Gastroesophageal sphincter (tissue), 4 donors: ENCODE measurements at regions not wholly inside any gene's neighbourhood (a gene's known extent, or its start where the extent isn't known, plus 50 kb on each side); places are given as distances from the start of the nearest gene placed in this dataset.

ENCODE experiments used
- ATAC-seq: fragments of 150-250 bp; one replicate; pipeline ENCODE4 v1.9.1; 2016; ENCODE audit warnings: mild to moderate bottlenecking, moderate library complexity
- H3K27ac ChIP-seq, 4 donors: fragments of 200-600 bp; sonication (generic) in 3 of 4; 1 replicate in 3 of 4; 2 replicates in 1 of 4; pipeline ENCODE4 v1.5.1; 2016 to 2019
- H3K27me3 ChIP-seq: fragments of 200-600 bp; sonication (generic); one replicate; pipeline ENCODE4 v1.5.1; 2019
- H3K36me3 ChIP-seq, 2 donors: fragments of 200-600 bp; sonication (generic); one replicate each; pipeline ENCODE4 v1.5.1; 2019; ENCODE audit warnings: control low read depth in 1 of 2
- H3K4me1 ChIP-seq, 3 donors: fragments of 200-600 bp; sonication (generic); 1 replicate in 2 of 3; 2 replicates in 1 of 3; pipeline ENCODE4 v1.5.1; 2016 to 2019; ENCODE audit warnings: control low read depth in 2 of 3
- H3K4me3 ChIP-seq, 2 donors: fragments of 200-600 bp; sonication (generic); one replicate each; pipeline ENCODE4 v1.5.1; 2019; ENCODE audit warnings: mild to moderate bottlenecking in 1 of 2, moderate library complexity in 1 of 2
- H3K9me3 ChIP-seq, 3 donors: fragments of 200-600 bp; sonication (generic); one replicate each; pipeline ENCODE4 v1.5.1; 2017 to 2019; ENCODE audit warnings: control low read depth in 2 of 3
- EP300 ChIP-seq: sonication (generic); formaldehyde crosslinking; IDR thresholded peaks from one replicate; pipeline ENCODE4 v1.6.1; 2017; ENCODE audit warnings: antibody characterized with exemption, mild to moderate bottlenecking
- POLR2A ChIP-seq, 2 donors: fragments of 450-650 bp; IDR thresholded peaks; one replicate each; pipeline ENCODE4 v1.6.1; 2017; ENCODE audit warnings: antibody characterized with exemption in 2 of 2, mild to moderate bottlenecking in 2 of 2, moderate library complexity in 1 of 2
- POLR2AphosphoS5 ChIP-seq: sonication (generic); formaldehyde crosslinking; IDR thresholded peaks from one replicate; pipeline ENCODE4 v1.6.1; 2017; ENCODE audit warnings: antibody characterized with exemption
- WGBS, 2 donors: methylation state at CpG; one replicate each; pipeline ENCODE4 v1.1.5; 2018; ENCODE audit warnings: low coverage in 1 of 2; 5-methylcytosine and 5-hydroxymethylcytosine counted together
- TF ChIP-seq, protein P1 (sequence below), 4 experiments: fragments of 200-600 bp in 2 of 4; fragments of 450-650 bp in 2 of 4; sonication (generic) in 1 of 4; IDR thresholded peaks; one replicate each; pipeline ENCODE4 v1.5.1; 2017 to 2019; ENCODE audit warnings: antibody characterized with exemption in 4 of 4, mild to moderate bottlenecking in 2 of 4, moderate library complexity in 2 of 4

DNA sequence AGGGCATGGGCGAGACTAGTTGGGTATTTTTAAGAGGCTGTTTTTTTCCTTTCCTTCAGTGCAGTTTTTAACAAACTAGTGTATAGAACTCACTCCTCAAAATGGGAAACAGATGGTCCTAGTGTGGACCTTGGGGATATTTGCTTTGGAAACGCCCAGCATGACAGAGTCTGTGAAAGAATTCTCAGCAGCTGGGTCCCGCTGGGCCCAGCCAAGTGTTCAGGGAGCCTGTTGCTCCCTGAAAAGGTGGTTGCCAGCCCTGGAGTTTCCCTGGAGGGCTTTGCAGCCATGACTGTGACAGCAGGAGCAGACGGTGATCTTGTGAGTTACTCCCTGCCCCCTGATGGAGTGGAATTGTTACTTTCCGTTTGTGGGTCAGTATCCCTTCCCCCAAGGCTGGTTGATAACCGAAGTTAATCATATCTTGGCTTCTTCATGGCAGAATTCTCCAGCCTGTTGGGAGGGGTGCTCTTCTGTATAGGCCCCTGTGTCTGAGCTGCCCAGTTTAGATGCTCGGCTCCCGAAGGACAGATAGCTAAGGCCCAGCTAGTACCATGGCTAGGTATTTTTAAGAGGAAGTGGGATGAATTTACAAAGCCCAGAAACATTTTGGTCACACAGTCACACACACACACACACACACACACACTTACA is 278.6 kb upstream of the HABP2 start:
- Histone ChIP-seq H3K9me3 (peaks cover 0 to 20% (median 0%) of the 10 kb centered on the region in 3 donors), H3K4me1 (peaks cover 0 to 18% (median 5%) of the 10 kb centered on the region in 3 donors), H3K27ac (peak overlapping the region in 3 of 4 donors; percentile 58 to 71 (median 60)), H3K4me3 (no peak overlapping the region), H3K36me3 (no peaks in the 10 kb centered on the region), H3K27me3 (no peaks in the 10 kb centered on the region)
- peak; percentile 63 for ATAC-seq
- 65 to 66% methylated on average over 5 to 6 of the region's 8 CpGs for WGBS, 2 donors
- no peak for TF ChIP-seq POLR2A (IDR thresholded peaks at IDR 0.05)
- no peak for TF ChIP-seq EP300
- no peak for TF ChIP-seq POLR2AphosphoS5
- TF ChIP-seq, protein P1, sequence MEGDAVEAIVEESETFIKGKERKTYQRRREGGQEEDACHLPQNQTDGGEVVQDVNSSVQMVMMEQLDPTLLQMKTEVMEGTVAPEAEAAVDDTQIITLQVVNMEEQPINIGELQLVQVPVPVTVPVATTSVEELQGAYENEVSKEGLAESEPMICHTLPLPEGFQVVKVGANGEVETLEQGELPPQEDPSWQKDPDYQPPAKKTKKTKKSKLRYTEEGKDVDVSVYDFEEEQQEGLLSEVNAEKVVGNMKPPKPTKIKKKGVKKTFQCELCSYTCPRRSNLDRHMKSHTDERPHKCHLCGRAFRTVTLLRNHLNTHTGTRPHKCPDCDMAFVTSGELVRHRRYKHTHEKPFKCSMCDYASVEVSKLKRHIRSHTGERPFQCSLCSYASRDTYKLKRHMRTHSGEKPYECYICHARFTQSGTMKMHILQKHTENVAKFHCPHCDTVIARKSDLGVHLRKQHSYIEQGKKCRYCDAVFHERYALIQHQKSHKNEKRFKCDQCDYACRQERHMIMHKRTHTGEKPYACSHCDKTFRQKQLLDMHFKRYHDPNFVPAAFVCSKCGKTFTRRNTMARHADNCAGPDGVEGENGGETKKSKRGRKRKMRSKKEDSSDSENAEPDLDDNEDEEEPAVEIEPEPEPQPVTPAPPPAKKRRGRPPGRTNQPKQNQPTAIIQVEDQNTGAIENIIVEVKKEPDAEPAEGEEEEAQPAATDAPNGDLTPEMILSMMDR (IDR thresholded peaks at IDR 0.05), result no peak

DNA sequence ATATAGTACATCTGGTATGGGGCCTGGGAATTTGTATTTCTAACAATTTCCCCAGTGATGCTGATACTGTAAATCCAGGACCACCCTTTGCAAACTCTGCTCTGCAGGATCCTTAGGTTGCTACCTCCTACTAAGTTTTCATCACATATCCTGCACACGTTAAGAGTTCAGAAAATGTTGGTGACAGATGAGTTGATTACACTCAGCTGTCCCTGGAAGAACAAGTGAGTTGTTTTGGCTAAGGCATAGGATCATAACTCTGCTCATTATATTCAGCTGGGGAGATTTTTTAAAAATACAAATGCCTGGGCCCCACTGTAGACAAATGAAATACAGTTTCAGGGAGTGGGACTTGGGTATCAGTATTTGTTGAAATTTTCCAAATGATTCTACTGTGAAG is 274.6 kb upstream of the HABP2 start:
- no peak for ATAC-seq
- Histone ChIP-seq H3K4me1 (peaks cover 0 to 9% (median 0%) of the 10 kb centered on the region in 3 donors), H3K27ac (no peak overlapping the region), H3K36me3 (no peaks in the 10 kb centered on the region), H3K9me3 (peaks cover 0 to 20% (median 0%) of the 10 kb centered on the region in 3 donors), H3K27me3 (no peaks in the 10 kb centered on the region), H3K4me3 (no peak overlapping the region)
- no peak for TF ChIP-seq POLR2AphosphoS5
- no peak for TF ChIP-seq EP300
- TF ChIP-seq, protein P1 (IDR thresholded peaks at IDR 0.05), result no peak
- no peak for TF ChIP-seq POLR2A (IDR thresholded peaks at IDR 0.05)
- WGBS, 2 donors, result 43 to 83% methylated on average over 1 of the region's 1 CpG

DNA sequence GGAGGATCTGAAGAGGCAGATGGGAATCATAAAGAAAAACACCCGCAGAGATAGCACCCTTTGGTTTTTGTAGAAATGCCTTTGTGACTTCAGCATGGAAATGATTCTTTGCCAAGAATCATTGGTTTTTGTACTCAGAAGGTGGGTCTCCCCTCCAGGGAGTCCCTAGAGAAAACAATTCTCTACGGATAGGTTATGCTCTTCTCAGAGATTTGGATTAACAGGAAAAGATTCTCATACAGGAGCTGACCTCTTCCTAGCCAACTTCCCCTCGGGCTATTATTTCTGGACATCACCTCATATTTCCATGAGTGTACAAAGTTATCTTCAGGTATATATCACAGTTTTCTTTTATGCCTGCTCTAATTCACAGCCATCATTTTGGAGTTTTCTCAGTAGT is 274.2 kb upstream of the HABP2 start:
- no peaks in the 10 kb centered on the region for H3K27me3 ChIP-seq
- ATAC-seq, result no peak
- H3K27ac ChIP-seq, result no peak overlapping the region
- no peak for TF ChIP-seq POLR2AphosphoS5
- TF ChIP-seq POLR2A (IDR thresholded peaks at IDR 0.05), result no peak
- TF ChIP-seq EP300, result no peak
- H3K9me3 ChIP-seq, result peaks cover 0 to 20% (median 0%) of the 10 kb centered on the region in 3 donors
- no peaks in the 10 kb centered on the region for H3K36me3 ChIP-seq
- WGBS, 2 donors, result 40 to 45% methylated on average over 3 of the region's 3 CpGs
- peaks cover 0 to 6% (median 0%) of the 10 kb centered on the region in 3 donors for H3K4me1 ChIP-seq
- H3K4me3 ChIP-seq, result no peak overlapping the region

DNA sequence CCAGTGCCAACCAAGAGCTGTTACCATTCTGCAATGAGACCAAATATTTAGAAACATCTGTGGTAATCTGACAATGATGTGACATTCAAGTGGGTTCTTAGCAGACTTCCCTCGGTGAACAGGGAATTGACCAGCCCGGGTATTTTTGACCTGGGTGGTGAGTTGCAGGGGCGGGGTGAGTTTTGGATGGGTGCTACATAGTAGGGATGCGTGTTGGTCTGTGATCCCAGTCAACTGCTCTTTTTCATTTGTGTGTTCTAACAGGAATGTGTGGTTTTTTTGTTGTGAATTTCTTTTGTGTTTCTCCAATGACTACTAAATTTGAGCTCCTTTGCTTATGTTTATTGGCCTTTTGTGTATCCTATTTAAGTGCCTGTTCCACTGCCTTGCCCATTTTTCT is 273.6 kb upstream of the HABP2 start:
- 96 to 98% methylated on average over 4 of the region's 4 CpGs for WGBS, 2 donors
- ATAC-seq, result no peak
- Histone ChIP-seq H3K27ac (no peak overlapping the region), H3K9me3 (peaks cover 0 to 20% (median 0%) of the 10 kb centered on the region in 3 donors), H3K4me3 (no peak overlapping the region), H3K4me1 (peaks cover 0 to under 1% (median 0%) of the 10 kb centered on the region in 3 donors), H3K27me3 (no peaks in the 10 kb centered on the region), H3K36me3 (no peaks in the 10 kb centered on the region)
- TF ChIP-seq, protein P1 (IDR thresholded peaks at IDR 0.05), result no peak
- no peak for TF ChIP-seq POLR2AphosphoS5
- no peak for TF ChIP-seq EP300
- TF ChIP-seq POLR2A (IDR thresholded peaks at IDR 0.05), result no peak

DNA sequence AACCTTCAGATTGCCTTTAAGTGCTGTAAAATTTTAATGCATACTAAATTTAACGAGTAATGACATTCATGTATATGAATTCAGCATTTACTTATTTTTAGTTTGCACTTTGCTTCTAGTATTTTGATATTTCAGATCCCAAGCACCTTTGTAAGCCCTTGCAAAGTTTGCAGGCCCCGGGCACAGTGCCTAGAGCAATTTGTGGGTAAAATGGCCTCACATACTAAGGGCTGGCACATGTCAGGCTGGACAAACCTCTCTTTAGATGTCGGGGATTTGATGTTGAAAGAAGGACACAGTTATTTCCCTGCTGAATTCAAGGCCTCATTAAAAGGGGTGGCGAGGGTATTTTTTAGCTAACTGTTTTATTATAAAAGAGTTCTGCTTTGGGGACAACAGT is 270.3 kb upstream of the HABP2 start:
- Histone ChIP-seq H3K4me3 (no peak overlapping the region), H3K36me3 (no peaks in the 10 kb centered on the region), H3K27ac (no peak overlapping the region), H3K9me3 (no peaks in the 10 kb centered on the region), H3K4me1 (no peaks in the 10 kb centered on the region), H3K27me3 (no peaks in the 10 kb centered on the region)
- no peak for ATAC-seq
- WGBS, 2 donors, result 88 to 97% methylated on average over 3 to 4 of the region's 4 CpGs
- TF ChIP-seq POLR2AphosphoS5 (no peak), POLR2A (IDR thresholded peaks at IDR 0.05) (no peak), EP300 (no peak)
- TF ChIP-seq, protein P1 (IDR thresholded peaks at IDR 0.05), result no peak
